ENCODE measurements at regions not wholly inside any gene's neighbourhood (a gene's known extent, or its start where the extent isn't known, plus 50 kb on each side); places are given as distances from the start of the nearest gene placed in this dataset.

DNA sequence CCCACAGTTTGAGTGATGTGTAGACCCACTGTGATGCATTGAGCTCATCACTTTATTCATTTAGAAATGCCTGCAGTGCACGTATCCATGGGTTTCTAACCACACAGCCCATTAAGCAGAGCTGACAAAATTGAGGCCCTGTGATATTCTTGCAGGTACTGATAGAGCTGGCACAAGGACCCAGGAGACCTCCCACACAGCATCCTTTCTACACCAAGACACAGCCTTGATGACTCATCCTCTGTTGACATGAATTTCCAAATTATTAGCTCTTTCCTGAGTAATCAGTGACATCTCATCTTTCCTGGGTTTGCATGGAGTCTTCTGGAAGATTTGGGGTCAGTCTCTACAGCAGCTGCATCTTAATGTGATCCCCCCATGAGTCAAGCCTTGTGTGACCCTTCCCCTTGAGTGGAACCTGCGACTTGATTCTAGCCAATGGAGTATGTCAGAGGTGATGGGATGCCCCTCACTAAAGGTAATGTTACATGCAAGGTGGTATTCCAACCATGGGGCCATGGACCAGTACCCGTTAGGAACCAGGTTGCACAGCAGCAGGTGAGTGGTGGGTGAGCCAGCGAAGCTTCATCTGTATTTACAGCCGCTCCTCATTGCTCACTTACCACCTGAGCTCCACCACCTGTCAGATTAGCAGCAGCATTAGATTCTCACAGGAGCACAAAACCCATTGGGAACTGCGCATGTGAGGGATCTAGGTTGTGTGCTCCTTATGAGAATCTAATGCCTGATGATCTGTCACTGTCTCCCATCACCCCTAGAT, 181.1 kb upstream of the ARL4C start:
- TF ChIP-seq POLR2A (IDR thresholded peaks at IDR 0.05; ENCODE audit: low read depth, low read length) = no peak
- no peak for TF ChIP-seq POLR2AphosphoS5 (IDR thresholded peaks at IDR 0.05; ENCODE audit: low read depth, low read length)
- TF ChIP-seq TAF1 (IDR thresholded peaks at IDR 0.05; ENCODE audit: low read depth, low read length) = no peak
- no peak for TF ChIP-seq PAX5 (IDR thresholded peaks at IDR 0.05; ENCODE audit: insufficient read depth, low read length, severe bottlenecking)
- TF ChIP-seq POU2F2 (IDR thresholded peaks at IDR 0.05; ENCODE audit: low read depth, low read length) = no peak

Measured in GM12891 (cell line).